DOHH2 (cell line): ENCODE measurements at regions not wholly inside any gene's neighbourhood (a gene's known extent, or its start where the extent isn't known, plus 50 kb on each side); places are given as distances from the start of the nearest gene placed in this dataset.

Experiments
- H3F3A ChIP-seq: fragments of 200-600 bp; sonication (generic), shearing (Covaris generic); 2 replicates; pipeline ENCODE4 v1.6.0; 2016; ENCODE audit warnings: antibody characterized with exemption, mild to moderate bottlenecking; ENCODE audit not compliant: control insufficient read depth, insufficient read depth
- H3K27ac ChIP-seq: fragments of 200-600 bp; sonication (generic); 2 replicates; pipeline ENCODE4 v1.5.1; 2014; ENCODE audit warnings: low read depth, mild to moderate bottlenecking, low read length, moderate library complexity
- H3K27me3 ChIP-seq: fragments of 200-600 bp; sonication (generic); 2 replicates; pipeline ENCODE4 v1.6.1; 2014; ENCODE audit warnings: mild to moderate bottlenecking, low read length, mixed read lengths; ENCODE audit not compliant: control insufficient read depth
- H3K36me3 ChIP-seq: fragments of 200-600 bp; sonication (generic); 2 replicates; pipeline ENCODE4 v1.6.1; 2014; ENCODE audit warnings: mild to moderate bottlenecking, low read length, moderate library complexity, mixed read lengths; ENCODE audit not compliant: control insufficient read depth
- H3K4me1 ChIP-seq: fragments of 200-600 bp; sonication (generic); 2 replicates; pipeline ENCODE4 v1.6.1; 2014; ENCODE audit warnings: mild to moderate bottlenecking, low read length, mixed read lengths; ENCODE audit not compliant: control insufficient read depth
- H3K4me2 ChIP-seq: fragments of 200-600 bp; sonication (generic); 2 replicates; pipeline ENCODE4 v1.6.0; 2014; ENCODE audit warnings: mild to moderate bottlenecking, low read length, moderate library complexity
- H3K4me3 ChIP-seq: fragments of 200-600 bp; sonication (generic); 2 replicates; pipeline ENCODE4 v1.5.1; 2014; ENCODE audit warnings: mild to moderate bottlenecking, low read length, mixed read lengths
- H3K79me2 ChIP-seq: fragments of 200-600 bp; sonication (generic); 2 replicates; pipeline ENCODE4 v1.6.1; 2014; ENCODE audit warnings: mild to moderate bottlenecking, low read length, mixed read lengths; ENCODE audit not compliant: control insufficient read depth
- H3K9me2 ChIP-seq: fragments of 200-600 bp; sonication (generic); replicated peaks from 2 replicates; pipeline ENCODE4 v1.6.1; 2014; ENCODE audit warnings: mild to moderate bottlenecking, low read length, mixed read lengths; ENCODE audit not compliant: control insufficient read depth
- H3K9me3 ChIP-seq: fragments of 200-600 bp; sonication (generic); 2 replicates; pipeline ENCODE4 v1.6.1; 2014; ENCODE audit warnings: antibody characterized with exemption, low read length, mixed read lengths; ENCODE audit not compliant: control insufficient read depth, insufficient read depth
- H4K20me1 ChIP-seq: fragments of 200-600 bp; sonication (generic); 2 replicates; pipeline ENCODE4 v1.6.0; 2014; ENCODE audit warnings: low read depth, mild to moderate bottlenecking, antibody characterized with exemption, low read length, moderate library complexity; ENCODE audit not compliant: control insufficient read depth, insufficient read depth
- CTCF ChIP-seq: fragments of 200-600 bp; sonication (generic); IDR thresholded peaks from one replicate; pipeline ENCODE4 v1.5.1; 2014; ENCODE audit warnings: antibody characterized with exemption, mild to moderate bottlenecking, low read depth, low read length; ENCODE audit not compliant: poor library complexity, severe bottlenecking
- EZH2phosphoT487 ChIP-seq: fragments of 200-600 bp; sonication (generic); IDR thresholded peaks from 2 replicates; pipeline ENCODE4 v1.6.1; 2017; ENCODE audit warnings: borderline replicate concordance, mild to moderate bottlenecking, antibody characterized with exemption, low read length, moderate library complexity, mixed read lengths

DNA sequence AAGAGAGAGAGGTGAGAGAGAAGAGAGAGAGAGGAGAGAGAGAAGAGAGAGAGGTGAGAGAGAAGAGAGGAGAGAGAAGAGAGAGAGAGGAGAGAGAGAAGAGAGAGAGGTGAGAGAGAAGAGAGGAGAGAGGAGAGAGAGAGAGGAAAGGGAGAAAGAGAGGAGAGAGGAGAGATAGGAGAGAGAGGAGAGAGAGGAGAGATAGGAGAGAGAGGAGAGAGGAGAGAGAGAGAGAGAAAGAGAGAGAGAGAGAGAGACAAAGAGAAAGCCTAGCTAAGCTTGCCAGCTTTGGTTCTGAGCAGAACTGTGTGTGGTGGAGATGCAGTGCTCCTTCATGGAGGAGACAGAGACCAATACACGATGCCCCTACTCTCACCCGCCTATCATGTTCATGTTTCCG, 99.1 kb upstream of the KCNA3 start:
- no peaks in the 10 kb centered on the region for H3K27me3 ChIP-seq
- H3K27ac ChIP-seq = no peak overlapping the region
- no peaks in the 10 kb centered on the region for H3K79me2 ChIP-seq
- no peaks in the 10 kb centered on the region for H3K9me3 ChIP-seq
- H3K36me3 ChIP-seq = no peaks in the 10 kb centered on the region
- no peak overlapping the region for H3K4me3 ChIP-seq
- H3K4me1 ChIP-seq = peaks cover 52% of the 10 kb centered on the region
- TF ChIP-seq CTCF (no peak), EZH2phosphoT487 (no peak)
- no peak overlapping the region for H3K4me2 ChIP-seq
- no peaks in the 10 kb centered on the region for H4K20me1 ChIP-seq
- H3K9me2 ChIP-seq = no peaks in the 10 kb centered on the region
- no peaks in the 10 kb centered on the region for H3F3A ChIP-seq

GRCh38 chr1:110771245-110772022, 96.7 kb upstream of the KCNA3 start:
- peaks cover 54% of the 10 kb centered on the region for H3K4me1 ChIP-seq
- no peaks in the 10 kb centered on the region for H3K9me2 ChIP-seq
- no peaks in the 10 kb centered on the region for H3K9me3 ChIP-seq
- H3K4me3 ChIP-seq = peak overlapping the region; percentile 46
- H3K79me2 ChIP-seq = no peaks in the 10 kb centered on the region
- no peaks in the 10 kb centered on the region for H3K36me3 ChIP-seq
- no peaks in the 10 kb centered on the region for H4K20me1 ChIP-seq
- no peaks in the 10 kb centered on the region for H3F3A ChIP-seq
- H3K4me2 ChIP-seq = peak overlapping the region; percentile 78
- no peak for TF ChIP-seq EZH2phosphoT487
- TF ChIP-seq CTCF = no peak
- H3K27me3 ChIP-seq = no peaks in the 10 kb centered on the region
- peak overlapping the region; percentile 68 for H3K27ac ChIP-seq

- Histone ChIP-seq H3K4me2 (no peak overlapping the region), H4K20me1 (no peaks in the 10 kb centered on the region), H3K4me3 (no peak overlapping the region), H3K36me3 (no peaks in the 10 kb centered on the region), H3K27ac (no peak overlapping the region), H3K27me3 (no peaks in the 10 kb centered on the region), H3K9me2 (no peaks in the 10 kb centered on the region), H3K4me1 (peaks cover 59% of the 10 kb centered on the region), H3F3A (no peaks in the 10 kb centered on the region), H3K79me2 (no peaks in the 10 kb centered on the region), H3K9me3 (no peaks in the 10 kb centered on the region)
- no peak for TF ChIP-seq EZH2phosphoT487
- TF ChIP-seq CTCF = no peak
Measured at GRCh38 chr1:110770832-110771231, 96.1 kb upstream of the KCNA3 start.
